ENCODE measurements at regions not wholly inside any gene's neighbourhood (a gene's known extent, or its start where the extent isn't known, plus 50 kb on each side); places are given as distances from the start of the nearest gene placed in this dataset.

DNA sequence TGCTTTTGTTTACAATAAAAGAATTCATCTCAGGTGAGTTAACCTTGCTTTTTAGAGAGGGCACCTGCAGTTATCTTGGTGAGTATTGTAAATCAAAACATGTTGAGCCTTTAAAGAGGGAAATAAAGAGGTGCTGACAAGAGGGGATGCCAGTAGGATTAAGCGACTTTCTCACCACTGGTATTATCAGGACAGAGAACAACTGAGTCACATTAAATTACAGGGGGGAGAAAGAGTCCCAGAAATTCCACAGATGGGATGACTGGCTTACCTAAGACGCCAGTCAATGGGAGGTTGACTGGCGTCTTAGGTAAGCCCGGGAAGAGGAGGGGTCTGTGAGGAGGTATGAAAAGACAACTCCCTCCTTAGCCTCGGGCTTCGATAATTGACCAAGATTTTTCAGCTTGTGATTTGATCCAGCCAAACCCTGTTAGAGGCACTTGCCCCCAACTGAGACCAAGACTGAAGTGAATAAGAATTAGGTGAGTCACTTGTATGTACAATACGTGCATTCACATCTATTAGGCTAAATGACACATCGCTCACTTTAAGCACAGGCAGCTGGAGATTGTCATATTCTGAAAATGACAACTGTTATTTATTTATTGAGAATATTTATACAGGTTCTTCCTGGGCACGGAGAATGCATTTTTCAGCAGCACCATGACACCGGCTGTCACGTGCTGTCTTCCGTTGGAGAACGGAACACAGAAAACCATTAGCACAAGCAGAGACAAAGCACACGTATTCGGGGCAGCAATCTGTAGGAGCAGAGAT is 117.6 kb downstream of the SEM1 start:
- TF ChIP-seq CTCF (IDR thresholded peaks at IDR 0.05; ENCODE audit: low read depth, low read length): no peak
- H3K4me3 ChIP-seq (ENCODE audit: low read depth, low read length): no peak overlapping the region

GRCh38 chr7:96591159-96591899 is 118.3 kb downstream of the SEM1 start:
- TF ChIP-seq CTCF (IDR thresholded peaks at IDR 0.05; ENCODE audit: low read depth, low read length): no peak
- no peak overlapping the region for H3K4me3 ChIP-seq (ENCODE audit: low read depth, low read length)

- TF ChIP-seq CTCF (IDR thresholded peaks at IDR 0.05; ENCODE audit: low read depth, low read length): no peak
- H3K4me3 ChIP-seq (ENCODE audit: low read depth, low read length): no peak overlapping the region
These were observed 120.6 kb downstream of the SEM1 start for GRCh38 chr7:96589038-96589437.

DNA sequence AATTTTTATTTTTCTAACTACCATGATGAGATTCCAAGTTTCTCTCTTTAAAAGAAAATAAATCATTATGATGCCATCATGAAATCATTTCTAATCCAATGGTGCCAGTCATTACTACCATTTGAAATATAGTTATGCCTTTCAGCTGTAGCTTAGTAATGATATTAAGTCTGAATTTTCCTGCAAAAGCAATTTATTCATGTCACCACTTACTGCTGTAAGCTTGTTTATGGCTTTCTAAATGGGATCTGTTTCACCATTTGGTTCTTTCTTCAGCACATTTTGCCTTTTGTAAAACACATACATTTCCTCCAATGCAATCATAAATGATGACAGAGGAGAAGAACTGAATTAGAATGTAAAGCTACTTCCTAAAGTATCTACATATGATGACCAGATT is 130.5 kb downstream of the SEM1 start:
- no peak overlapping the region for H3K4me3 ChIP-seq (ENCODE audit: low read depth, low read length)
- TF ChIP-seq CTCF (IDR thresholded peaks at IDR 0.05; ENCODE audit: low read depth, low read length): no peak

- no peak overlapping the region for H3K4me3 ChIP-seq (ENCODE audit: low read depth, low read length)
- TF ChIP-seq CTCF (IDR thresholded peaks at IDR 0.05; ENCODE audit: low read depth, low read length): no peak
These were observed 131.0 kb downstream of the SEM1 start for GRCh38 chr7:96578606-96579005.

DNA sequence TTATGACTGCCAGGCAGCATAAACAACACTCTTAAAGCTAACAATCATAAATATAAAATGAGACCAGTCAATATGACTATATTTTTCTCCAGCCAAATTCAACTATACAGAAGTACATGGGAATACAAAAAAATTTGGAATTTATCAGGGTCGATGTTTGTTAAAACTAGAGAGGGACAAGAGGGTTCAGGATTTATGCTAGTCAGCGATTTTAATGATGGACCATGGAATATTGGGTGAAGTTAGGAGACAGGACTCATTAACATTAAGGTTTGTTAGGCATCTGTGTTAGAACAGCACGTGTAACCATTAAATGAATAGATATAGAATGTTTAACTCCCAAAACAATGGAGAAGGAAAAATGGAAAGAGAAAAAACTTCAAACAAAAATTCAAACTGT is 146.2 kb downstream of the SEM1 start:
- no peak overlapping the region for H3K4me3 ChIP-seq (ENCODE audit: low read depth, low read length)
- TF ChIP-seq CTCF (IDR thresholded peaks at IDR 0.05; ENCODE audit: low read depth, low read length): no peak

GRCh38 chr7:96562966-96563365 is 146.7 kb downstream of the SEM1 start:
- H3K4me3 ChIP-seq (ENCODE audit: low read depth, low read length): no peak overlapping the region
- TF ChIP-seq CTCF (IDR thresholded peaks at IDR 0.05; ENCODE audit: low read depth, low read length): no peak

All from WI38 (cell line).